MV-4-11 (cell line): ENCODE measurements at regions not wholly inside any gene's neighbourhood (a gene's known extent, or its start where the extent isn't known, plus 50 kb on each side); places are given as distances from the start of the nearest gene placed in this dataset.

Experiments
- DNase-seq: peaks from one replicate; lab custom pipeline; 2025; lab: John Stamatoyannopoulos, UW

DNA sequence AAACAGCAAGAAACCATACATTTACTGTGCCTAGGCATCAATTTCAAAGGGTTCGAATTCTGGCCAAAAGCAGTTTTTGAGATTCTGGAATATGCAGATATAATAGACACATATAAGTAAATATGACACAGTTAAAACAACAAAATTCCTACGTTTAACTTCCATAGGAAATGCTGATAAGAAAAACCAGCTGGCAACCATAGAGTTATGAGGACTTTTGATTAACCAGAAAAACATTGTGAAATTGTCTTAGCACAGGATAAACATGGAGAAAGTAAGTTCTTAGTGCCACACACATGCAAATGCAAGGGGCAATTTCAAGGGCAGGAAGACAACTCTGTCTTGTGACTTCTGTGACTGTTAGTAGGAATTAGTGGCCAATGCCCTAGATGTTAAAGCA is 702.1 kb downstream of the TNS3 start:
- no peak for DNase-seq

DNA sequence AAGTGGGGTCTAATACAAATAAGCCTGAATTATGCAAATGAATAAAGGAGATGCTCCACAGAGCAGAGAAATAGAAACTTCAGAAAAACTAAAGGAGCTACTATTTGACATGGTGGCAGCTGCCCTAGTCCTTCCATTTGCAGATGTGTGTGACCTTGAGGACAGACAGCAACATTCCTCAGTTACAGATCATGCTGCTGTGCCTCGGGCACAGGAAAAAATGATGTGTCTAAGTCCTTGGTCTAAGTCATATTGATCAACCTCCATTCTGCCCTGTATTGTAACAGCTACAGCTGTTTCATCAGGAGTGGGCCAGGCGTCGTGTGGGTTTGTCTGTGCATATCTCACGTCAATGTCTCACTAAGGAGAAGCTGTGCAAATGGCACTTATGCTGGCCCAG is 710.4 kb downstream of the TNS3 start:
- DNase-seq: no peak

GRCh38 chr7:46864716-46865115 is 717.2 kb downstream of the TNS3 start:
- no peak for DNase-seq

- DNase-seq: no peak
Measured at GRCh38 chr7:46859963-46860475, 721.9 kb downstream of the TNS3 start.

- DNase-seq: no peak
Measured at GRCh38 chr7:46855851-46856250, 726.1 kb downstream of the TNS3 start.

DNA sequence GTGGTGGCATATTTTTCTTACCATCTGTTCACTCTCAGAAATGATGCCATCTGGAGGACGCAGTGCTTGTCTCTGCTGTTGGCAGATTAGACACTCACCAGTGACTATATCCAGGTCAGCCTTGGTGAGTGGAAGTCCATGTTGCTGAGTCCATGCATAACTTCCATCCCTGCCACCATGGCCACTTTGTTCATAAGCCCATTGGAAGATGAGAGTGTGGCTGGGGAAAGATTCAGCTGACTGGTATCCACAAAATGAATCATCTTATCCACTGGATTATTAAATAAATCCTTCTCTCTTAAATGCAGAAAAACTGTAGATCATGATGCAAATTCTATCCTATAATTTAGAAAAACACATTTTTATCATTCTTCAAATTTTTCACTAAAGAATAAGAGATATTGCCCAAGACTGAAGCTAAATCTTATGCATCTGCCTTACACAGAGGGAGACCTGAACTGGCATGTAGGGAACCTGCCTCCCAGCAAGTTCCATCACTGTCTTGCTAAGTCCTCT is 726.9 kb downstream of the TNS3 start:
- no peak for DNase-seq

DNA sequence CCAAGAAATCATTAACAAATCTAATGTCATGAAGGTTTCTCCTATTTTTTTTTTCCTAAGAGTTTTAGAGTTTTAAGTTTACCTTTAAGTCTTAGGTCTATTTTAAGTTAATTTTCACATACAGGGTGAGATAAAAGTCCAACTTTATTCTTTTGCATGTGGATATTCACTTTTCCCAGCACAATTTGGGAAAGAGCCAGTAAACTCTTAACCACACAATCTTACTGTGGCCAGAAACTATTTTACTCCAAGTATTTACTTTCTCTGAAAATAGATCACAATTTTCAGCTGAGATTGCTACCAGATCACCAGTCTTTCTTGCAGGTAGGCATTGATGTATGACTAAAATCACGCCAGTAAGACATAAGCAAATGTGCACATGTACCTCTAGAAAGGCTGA is 728.5 kb downstream of the TNS3 start:
- no peak for DNase-seq

DNA sequence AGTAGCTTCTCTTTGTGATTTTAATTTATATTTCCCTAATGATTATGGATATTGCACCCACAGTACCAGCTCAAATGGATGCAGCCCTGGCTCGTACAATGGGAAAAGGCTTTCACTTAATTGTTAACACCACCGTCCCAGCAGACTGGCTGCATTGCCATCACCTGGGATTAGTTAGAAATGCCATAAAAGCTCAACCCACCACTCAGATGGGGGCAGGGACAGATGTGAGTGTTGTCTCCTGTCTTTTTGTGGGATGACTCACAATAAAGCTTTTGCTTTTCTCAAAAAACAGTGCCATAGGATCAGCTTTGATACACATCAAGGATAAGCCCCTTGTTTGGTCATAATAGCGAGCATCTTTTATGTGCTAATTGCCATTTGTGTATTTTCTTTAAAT is 729.1 kb downstream of the TNS3 start:
- DNase-seq: no peak

DNA sequence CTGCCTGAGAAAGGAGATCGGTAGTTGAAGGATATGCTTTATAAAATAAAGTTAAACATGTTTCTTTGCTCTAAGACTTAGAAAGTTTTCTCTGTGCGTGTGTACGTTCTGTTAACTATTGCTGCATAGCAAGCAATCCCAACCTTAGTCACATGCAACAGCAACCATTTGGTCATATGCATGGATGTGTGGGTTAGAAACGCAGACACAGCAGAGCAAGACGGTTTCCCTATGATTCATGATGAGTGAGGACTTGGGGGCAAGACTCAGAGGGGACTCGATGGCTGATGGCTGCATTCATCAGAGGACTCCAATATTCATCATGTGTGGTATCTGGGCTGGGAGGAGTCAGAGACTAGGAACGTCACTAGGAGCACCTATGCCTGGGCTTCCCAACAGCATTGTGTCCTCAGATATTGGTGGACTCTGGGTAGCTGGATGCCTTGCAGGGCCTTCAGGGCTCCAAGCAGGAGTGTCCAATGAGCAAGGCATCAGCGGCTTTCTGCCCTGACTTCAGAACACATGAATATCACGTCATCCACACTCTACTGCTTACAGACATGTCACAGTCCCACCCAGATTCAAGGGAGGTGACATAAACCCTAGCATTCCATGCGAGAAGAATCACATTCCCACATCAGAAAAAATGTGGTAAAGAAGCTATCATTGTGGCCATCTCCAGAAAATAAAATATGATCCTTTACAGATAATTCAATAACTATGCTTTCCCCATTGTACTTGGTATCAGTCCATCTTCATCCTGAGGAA is 731.2 kb downstream of the TNS3 start:
- no peak for DNase-seq

DNA sequence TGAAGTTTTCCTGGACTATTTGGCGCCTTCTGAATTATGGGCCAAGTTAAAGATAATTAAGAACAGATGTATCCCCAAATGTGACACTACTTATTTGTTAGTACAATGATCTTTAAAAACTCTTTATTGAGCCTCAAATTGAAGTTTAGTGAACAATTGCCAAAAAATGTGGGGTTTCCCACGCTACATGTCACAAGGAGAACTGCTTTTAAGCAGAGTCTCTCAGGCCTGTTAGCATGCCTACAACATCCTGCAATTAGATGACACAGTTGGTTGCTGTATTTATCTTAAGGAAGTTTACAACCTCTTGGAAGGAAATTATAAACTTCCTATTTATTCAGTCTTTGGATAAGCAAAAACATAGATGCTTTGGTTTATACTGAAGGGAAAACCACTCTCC is 733.0 kb downstream of the TNS3 start:
- DNase-seq: no peak

GRCh38 chr7:46848311-46848710 is 733.6 kb downstream of the TNS3 start:
- no peak for DNase-seq

- DNase-seq: no peak
Measured at GRCh38 chr7:46847126-46847525, 734.8 kb downstream of the TNS3 start.

DNA sequence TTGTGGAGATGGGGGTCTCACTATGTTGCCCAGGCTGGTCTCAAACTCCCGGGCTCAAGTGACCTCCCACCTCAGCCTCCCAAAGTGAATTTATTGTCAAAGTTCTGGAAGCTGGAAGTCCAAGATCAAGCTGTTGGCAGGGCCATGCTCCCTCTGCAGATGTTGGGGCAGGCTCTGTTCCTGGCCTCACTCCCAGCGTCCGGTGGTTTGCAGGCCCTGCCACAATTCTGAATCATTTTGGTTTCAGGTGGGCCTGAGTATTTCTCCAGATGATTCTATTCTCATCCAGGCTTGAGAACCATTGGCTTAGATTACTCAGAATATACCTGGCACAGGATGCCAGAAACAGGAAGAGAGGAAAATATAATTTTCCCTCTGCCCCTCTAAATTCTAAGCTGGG is 737.4 kb downstream of the TNS3 start:
- DNase-seq: no peak

- no peak for DNase-seq
Measured at GRCh38 chr7:46841248-46841647, 740.7 kb downstream of the TNS3 start.

DNA sequence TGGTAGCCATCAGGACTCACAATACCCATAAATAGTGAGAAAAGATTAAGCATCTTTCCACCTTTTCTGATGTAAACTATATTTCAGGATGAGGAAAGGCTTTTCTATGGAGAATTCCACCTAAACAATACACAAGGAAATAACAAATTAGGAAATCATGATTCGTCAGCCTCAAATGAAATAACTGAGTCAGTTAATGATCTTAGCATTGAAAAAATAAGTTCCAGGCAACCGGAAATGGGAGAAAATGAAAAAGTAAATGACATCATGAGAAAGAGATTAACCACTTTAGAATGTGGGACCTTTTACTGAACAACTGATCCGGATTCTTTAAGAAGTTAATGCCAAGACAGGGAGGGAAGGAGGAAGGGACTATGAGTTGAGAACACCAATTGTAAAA is 742.3 kb downstream of the TNS3 start:
- no peak for DNase-seq

- peak; percentile 11 for DNase-seq
Measured at GRCh38 chr7:46838463-46838862, 743.4 kb downstream of the TNS3 start.

DNA sequence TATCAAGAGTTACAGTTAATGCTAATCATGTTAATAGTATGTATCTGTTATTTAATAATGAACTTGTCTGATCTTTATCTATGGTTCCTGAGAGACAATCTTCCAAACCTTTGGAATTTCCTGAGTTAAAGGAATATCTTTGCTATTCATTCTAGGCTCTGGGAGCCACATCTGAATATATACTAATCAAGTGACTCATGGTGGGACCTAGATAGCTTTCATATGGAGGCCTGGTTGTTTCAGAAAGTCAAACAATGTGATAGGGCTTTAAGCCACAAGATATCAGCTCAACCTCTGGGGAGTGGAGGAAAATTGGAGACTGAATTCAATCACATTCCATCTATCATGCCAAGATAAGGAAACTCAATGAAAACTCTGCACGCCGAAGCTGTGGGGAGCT is 746.4 kb downstream of the TNS3 start:
- no peak for DNase-seq

GRCh38 chr7:46834921-46835320 is 747.0 kb downstream of the TNS3 start:
- DNase-seq: no peak

GRCh38 chr7:46833197-46833596 is 748.7 kb downstream of the TNS3 start:
- no peak for DNase-seq

- no peak for DNase-seq
Measured at GRCh38 chr7:46832136-46832535, 749.8 kb downstream of the TNS3 start.

DNA sequence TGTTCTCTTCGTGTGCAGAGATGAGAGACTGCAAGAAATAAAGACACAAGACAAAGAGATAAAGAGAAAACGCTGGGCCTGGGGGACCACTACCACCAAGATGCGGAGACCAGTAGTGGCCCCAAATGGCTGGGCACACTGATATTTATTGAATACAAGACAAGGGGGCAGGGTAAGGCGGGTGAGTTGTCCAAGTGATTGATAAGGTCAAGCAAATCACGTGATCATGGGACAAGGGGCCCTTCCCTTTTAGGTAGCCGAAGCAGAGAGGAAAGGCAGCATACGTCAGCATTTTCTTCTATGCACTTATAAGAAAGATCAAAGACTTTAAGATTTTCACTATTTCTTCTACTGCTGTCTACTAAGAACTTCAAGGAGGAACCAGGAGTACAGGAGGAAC is 762.1 kb downstream of the TNS3 start:
- no peak for DNase-seq

GRCh38 chr7:46814516-46815250 is 767.2 kb downstream of the TNS3 start:
- DNase-seq: peak; percentile 75

GRCh38 chr7:46812101-46812675 is 769.7 kb downstream of the TNS3 start:
- no peak for DNase-seq
